T-helper 2 cell treated with Interferon-gamma antibody and Interleukin-4, amounts not matched to agents 100 ng/mL and 5 ng/mL, for 36 hours (primary cell): ENCODE measurements at regions not wholly inside any gene's neighbourhood (a gene's known extent, or its start where the extent isn't known, plus 50 kb on each side); places are given as distances from the start of the nearest gene placed in this dataset.
"Not testable (repeated sequence)": the region's sequence is repeated elsewhere in the genome, so short reads cannot be mapped to it uniquely, and the experiment has no call there.

ENCODE experiments used
- intact Hi-C: fragments of 100-400 bp; cut with micrococcal nuclease; formaldehyde crosslinking; loops from one replicate; pipeline ENCODE4 v1.15.1; 2023

DNA sequence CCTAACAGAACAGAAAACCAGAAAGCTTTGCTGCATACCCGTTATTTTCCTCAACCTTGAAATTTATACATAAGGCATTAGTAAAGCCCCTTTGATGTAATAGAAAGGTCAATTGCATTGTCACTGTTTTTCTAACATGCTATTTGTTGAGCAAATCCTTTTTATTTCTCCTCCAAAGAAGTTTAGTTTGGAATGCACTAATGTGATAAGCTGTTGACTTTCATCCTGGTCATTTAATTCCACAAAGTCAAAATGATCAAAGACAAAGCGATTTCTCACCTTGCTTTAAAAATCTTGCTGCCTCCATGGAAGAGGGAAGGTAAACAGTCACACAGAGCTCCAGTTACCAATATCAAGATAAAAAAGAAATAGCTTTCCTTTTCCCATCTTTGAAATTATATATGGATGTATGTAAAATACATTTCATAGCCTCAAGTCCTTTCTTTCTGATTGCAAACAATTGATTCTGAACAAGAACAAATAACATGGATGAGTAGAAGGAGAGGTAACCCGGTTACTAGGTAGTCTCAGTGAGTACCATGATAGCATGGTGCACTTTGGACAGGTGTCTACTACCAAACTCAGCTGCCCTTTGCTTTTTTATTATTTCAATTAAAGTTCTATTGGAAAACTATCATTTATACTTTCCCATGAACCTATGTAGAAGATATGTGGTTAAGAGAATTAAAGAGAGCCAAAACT, 452.7 kb downstream of the STK39 start:
- intact Hi-C loops: no loop called here

DNA sequence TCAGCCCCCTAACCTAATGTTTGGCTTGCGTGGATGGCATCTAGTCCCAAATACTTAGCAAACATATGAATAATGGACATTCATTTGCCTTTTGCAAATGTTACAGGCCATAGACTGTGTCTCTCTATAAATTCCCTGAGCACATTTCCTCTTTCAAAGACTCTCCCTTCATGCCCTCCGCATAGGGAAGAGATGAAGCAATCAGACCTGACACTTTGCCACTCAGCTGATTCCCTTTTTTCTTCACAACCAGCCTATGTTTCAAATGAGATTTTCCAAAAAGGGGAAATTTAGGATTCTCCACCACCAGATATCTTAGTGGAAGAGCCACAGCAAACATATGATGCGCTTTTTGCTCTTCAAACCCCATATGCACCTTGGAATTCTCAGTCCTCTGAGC, 453.7 kb downstream of the STK39 start:
- intact Hi-C loops: no loop called here

DNA sequence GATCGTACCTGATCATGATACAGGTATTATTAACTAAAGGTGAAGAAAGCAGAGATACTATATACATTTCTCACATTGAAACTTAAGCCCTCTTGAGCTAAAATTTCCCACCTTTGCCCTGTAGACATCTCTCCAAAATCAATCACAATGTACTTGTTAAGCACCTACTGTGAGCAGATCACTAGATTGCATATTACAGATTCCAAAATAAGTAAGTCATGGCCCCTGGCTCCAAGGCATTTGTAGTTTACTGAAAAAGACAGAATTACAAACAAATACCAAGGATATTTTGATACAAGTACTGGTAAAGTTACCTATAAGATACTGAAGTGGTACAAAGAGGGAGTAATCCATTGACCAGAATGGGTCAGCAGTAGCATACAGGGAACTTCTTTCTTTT, 455.3 kb downstream of the STK39 start:
- intact Hi-C loops: no loop called here

DNA sequence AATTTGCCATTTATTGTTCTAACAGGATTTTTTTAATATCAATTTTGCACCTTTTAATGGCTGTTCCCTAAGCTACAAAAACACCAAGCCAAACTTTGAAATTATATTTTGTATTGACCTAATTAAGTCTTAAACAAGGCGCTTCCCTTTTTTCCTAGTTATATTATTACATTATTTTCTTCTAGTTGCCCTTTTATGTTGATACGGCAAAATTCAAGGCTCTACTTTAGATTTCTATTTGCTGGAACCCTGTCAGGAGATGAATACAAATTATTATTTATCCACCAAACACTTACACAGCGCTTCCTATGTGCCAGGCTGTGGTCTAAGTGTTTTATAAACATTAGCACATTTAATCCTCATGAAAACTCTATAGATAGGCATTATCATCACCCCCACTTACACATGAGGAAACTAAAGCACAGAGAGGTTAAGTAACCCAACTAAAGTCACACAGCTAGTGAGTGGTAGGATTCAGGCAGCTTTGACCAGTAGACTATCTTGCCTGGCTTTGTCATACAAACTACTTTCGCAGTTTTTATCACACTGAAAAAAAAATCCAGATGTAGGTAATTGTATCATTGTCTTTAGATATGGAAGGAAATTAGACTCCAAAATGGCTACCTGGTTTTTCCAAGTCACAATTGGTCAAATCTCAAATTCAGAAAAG, 456.5 kb downstream of the STK39 start:
- intact Hi-C loops: no loop called here

DNA sequence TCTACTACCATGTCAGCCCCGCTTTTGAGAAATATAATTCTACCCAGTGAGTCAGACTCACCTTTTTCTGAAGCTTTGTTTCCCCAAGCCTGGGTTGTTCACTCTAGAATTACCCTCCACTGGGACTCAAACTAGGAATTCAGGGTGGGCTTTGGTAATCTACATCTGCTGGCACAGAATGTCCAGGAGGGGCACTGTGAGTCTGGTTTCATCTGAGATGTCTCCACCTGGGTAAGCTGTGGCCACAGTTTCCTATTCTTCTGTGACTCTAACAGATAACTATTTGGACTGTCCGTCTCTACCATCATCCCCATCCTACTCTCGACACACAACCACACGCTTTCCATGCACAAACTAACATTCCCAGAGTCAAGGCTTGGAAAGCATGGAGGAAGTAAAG, 457.2 kb downstream of the STK39 start:
- intact Hi-C loops: no loop called here

DNA sequence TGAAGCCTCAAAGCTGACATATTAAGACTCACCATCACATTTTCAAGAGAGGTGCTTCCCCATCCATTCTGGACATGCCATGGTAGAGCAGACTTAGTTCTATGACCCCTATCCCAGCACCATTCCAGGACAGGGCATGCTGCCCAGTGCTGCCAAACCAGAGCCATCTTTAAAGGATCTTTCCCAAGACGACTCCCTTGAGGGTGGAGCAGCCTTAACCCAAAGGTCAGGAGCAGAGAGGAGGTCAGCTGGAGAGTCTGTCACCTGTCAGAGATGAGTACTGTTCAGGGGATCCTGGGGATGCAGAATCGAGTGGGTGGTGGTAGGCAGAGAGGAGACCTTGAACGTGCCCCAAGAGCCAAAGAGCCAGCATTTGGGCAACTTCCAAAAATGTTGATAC, 459.8 kb downstream of the STK39 start:
- intact Hi-C loops: no loop called here

DNA sequence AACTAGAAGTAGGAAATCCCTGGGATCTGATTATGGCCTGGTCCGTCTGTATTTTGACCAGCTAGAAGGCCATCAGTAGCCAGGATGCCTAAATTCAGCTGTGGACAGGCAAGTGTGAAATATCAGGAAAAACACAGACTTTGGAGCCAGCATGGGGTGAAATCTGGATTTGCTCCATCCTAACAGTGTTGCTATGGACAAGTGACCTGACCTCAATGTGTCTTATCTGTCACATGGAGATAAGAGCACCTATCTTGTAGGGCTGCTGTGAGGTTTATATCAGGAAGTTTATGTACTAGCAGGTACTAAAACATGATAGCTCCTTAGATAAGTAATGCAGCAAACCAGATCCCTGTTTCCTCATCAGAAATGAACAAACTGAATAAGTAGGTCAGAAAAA, 460.4 kb downstream of the STK39 start:
- intact Hi-C loops: no loop called here

DNA sequence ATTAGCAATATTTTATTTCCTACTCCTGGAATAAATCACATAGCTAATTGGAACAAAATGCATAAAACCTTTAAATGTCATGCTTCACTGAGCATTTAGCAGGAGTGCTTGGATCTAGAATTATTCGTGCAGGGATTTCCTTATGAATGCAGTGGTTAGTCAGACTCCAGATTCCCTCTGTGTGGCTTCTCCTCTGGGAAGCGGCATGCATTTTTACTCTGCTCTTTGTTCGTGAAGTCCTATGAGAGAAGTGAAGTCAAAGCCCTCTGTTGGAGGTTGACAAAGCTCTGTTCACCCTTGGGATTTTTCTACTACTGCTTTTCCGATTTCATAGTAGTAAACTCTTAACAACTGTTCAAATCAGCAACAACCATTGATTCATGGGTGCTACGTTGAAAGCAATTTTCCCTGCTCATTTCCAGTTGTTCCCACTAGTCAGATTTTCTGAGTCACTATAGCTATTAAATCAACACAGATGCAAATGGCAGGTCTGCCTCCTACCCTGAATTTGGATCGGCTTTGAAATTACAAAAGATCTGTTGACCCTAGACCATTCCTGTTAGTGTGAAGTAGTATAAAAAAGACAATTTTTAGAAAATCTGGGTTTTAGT, 461.7 kb downstream of the STK39 start:
- intact Hi-C loops: no loop called here

DNA sequence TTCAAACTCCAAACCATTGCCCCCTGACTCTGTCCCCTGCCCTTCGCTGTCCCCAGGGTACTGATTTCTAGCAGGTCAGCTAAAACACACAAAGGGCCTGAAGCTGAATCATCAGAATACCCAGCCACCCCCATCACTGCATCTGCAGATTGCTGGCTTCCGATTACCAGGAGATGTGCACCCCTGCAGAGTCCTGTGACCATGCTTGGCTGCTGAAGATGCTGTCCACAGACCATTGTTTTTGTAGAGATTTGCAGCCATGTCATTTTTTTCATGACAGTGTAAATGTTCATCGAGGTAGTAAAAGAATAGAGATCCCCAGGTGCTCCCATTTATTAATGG, 463.3 kb downstream of the STK39 start:
- intact Hi-C loops: no loop called here

DNA sequence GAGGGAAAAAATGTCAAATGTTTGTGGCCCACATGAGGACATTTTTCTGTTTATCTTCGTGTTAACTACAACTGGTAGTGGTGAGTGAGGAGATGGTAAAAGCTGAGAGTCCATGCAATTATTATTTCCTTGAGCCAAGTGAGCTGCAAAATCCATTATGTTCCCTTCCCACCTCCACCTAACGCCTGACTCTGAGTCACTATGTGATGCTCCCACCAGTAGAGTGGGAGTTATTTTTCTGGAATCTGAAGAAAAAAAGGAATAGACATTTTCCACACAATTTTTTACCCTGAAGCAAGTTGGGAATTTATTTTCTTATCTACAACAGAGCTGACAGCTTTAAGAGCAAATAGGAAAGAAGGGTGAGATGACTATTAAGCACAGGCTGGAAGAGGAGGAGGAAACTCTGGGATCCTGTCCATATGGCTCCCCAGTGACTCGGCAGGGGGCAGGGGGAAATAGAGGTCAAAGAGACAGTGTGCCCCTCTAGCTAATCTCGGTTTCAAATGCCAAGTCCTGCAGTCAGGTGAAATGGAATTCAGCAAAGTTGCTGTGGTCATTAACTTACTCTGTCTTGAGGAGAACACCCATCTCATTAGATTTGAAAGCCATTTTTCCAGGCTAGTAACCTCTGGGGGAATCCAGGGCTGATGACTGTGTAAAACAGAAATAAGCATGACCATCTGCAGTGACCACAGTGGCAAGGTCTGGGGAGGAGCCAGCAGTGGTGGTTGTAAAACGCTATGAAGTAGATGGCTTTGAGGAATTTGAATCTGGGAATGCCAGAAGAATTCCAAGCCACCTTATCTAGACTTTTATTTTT, 463.9 kb downstream of the STK39 start:
- intact Hi-C loops: no loop called here

DNA sequence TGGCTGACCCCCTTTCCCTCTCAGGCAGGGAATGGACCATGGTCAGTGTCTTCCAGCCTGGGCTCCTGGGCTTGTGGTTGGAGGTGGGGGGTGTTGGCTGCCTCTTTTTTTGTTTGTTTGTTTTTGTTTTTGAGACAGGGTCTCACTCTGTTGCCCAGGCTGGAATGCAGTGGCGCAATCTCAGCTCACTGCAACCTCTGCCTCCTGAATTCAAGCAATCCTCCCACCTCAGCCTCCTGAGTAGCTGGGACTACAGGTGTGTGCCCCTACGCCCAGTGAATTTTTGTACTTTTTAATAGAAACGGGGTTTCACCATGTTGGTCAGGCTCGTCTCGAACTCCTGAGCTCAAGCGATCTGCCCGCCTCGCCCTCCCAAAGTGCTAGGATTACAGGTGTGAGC, 465.8 kb downstream of the STK39 start:
- intact Hi-C loops: not testable (repeated sequence)

DNA sequence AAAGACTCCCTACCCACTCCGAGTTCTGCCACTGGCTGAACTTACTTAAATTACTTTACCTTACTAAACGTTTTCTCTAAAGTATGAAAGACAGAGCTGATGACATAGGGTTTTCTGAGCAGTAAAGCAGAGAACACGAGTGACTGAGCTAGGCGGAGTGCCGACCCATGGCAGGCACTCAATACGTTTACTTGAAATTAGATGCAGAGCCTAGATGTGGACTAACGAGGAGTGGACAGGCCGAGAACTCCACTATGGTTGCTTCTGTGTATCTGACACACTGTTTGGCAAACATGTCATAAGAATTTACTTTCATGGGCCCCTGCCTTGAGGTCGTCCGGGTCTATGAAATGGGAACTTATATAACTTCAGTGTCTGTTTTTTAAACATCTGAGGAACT, 471.0 kb downstream of the STK39 start:
- intact Hi-C loops: no loop called here

DNA sequence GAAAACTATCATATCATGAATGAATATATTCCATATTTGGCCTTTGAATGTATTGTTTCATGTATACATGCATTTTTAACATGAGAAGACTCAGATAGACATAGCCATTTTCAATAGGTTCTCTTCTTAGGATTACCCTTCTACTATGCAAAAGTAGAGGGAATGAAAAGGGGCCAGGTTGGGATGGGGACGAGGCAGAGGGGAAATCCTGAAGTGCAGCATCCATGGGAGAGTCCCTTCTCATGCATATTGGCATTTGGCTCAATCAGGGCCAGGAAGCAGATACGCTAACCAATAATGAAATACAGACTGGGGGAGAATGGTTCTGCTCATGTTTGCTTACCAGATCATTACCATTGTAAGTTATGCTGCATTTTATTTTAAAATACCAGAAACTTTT, 475.8 kb downstream of the STK39 start:
- intact Hi-C loops: no loop called here

DNA sequence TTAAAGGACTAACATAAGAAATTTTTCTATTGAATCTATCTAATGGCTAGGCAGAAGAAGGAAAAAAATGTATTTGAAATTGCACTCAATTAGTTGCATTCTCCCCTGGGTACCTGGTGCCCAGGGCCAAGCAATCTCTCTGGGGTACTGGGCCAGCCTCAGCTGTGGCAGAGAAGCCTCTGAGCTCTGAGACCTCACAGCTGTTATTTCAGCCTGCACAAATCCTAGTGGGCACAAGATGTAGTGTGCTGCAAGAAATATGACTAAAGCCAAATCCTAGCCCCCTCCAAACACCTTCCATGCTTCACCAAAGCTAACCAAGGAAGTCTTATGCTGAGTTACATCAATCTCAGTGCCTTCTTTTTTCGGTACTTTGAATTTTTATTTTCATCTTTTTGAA, 478.4 kb downstream of the STK39 start:
- intact Hi-C loops: no loop called here

DNA sequence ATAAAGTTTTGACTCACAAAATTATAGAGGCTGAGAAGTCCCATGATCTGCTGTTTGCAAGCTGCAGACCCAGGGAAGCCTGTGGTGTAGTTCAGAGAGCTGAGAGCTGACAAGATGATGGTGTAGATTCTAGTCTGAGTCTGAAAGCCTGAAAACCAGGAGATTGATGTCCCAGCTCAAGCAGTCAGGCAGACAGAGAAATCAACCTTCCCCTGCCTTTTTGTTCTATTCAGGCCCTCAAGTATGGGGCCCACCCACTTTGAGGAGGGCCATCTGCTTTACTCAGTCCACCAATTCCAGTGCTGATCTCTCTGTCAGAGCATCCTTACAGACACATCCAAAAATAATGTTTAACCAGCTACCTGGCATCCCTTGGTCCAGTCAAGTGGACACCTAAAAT, 479.6 kb downstream of the STK39 start:
- intact Hi-C loops: no loop called here

DNA sequence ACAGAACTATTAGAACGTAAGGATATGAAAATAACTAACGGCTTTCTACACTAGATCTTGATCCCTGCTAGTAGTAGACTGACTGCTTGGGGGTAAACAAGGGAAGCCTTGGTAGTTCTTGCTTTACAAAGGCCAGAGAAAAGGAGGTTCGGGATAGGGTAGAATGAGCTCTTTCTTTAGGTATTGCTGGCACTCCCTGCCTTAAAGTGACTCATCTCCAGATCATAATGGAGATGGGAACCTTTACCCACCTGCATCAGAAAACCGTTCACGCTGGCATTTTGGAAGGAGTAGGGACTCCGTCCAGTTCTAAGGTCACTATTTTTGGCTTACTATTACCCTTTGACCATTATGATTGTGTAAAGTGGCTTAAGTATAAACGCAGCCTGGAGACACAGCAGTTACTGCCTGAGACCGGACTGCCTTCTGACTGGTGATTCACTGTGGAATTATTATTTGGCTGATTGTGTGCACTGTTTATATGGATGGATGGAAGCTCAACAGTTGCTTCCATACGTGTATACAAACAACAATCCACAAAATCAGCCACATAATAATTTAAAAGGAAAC, 482.5 kb downstream of the STK39 start:
- intact Hi-C loops: no loop called here

DNA sequence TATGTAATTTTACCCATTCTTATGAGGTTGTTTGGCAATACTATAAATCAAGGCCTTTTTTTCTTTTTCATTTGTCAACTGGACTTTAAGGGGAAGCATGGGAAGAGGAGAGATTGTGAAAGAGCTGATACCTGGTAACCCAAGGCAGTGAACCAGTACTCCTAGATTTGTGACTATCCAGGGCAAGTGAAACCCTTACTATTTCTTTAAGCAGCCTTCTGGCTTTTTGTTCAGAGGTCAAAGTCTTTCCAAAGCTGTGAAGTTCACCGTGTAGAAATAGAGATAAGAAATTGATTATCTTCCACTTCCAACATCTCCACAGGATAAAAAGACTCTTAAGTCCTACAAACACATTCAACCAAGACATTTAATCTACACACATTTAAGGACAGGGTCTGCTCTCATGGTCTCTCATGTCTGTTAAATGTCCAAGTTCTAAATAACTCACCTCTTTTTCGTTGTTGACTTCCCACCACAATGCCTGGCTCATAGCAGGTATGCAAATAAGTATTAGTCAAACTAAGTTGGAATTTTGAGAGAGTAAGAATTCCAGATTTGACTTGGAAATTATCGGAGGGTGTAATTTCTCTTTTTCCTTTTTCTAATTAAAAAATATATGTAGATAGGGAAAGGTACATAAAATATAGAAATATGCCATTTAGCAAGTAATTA, 485.8 kb downstream of the STK39 start:
- intact Hi-C loops: no loop called here

DNA sequence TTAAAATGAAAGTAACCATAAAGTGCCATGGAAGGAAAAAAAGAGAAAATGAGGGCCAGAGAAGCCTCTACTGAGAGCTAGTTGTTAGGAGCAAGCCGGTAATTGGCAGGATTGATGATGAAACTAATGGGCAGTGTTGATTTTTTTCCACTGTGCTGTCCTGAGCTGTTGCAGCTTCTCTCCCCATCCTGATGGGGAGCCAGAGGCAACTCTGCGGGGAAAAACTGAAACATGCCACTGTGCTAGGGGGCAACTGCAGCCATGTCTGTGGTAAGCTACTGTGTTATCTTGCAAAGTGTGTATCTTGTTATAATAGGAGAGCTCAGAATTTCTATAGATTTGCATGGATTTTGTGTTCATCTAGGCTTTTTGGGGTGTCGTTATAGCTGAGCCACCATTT, 487.9 kb downstream of the STK39 start:
- intact Hi-C loops: no loop called here

DNA sequence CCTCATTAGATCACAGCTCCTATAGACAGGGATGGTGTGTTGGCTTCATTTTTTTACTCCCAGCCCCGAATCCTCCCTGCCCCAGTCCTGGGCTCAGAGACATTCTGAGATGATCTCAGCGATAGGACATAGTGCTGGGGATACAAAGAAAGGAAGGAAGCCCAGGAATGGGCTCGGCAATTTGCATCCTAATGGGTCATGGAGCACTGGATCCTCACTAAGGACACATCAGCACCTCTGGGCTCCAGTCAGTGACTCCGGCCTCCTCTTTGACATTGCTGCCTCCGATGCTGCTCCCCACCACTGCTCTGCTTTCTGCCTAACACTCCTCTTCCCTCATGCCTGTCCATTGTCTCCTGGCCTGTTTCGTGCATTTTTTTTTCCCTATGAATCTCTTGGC, 489.1 kb downstream of the STK39 start:
- intact Hi-C loops: no loop called here

DNA sequence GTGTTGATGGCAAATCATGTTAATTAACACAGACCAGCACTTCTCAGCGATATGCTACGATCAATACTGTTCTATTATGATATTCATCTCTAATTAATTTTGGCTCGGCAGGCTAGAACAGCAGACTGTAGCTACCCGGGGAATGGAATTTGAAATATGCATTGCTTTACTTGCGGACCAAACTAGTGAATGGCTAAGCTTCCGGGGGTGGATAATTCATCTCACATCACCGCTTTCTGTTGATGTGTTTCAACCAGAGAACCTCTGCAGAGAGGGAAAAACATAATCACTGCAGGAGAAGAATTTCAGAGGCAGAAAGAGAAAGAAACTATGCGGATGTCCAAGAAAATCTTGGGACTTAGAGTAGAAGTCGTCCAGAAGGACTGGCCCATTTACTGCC, 490.9 kb downstream of the STK39 start:
- intact Hi-C loops: no loop called here

DNA sequence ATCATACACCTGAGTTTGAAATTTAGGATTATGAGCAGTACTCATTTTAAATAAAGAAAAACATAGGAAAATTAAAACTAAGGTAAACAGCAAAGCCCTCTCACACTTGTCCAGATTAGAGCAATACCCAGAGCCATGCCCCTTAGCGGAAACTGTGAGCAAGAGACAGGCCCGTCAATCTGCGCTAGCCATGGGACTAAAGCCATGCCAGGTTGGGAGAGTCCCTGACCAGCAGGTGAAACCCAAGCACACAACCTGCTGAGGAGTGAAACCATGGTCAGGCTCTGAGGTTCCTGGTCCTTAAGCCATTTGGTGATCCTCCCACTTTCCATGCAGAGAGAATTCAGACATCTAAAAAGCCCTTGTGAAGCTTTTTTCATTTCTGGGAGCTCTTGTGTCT, 494.3 kb downstream of the STK39 start:
- intact Hi-C loops: no loop called here
